Hematopoietic multipotent progenitor cell treated with erythropoietin and hydrocortisone succinate and interleukin-3 and kit ligand, for 6 days (in vitro differentiated cells): ENCODE measurements at regions not wholly inside any gene's neighbourhood (a gene's known extent, or its start where the extent isn't known, plus 50 kb on each side); places are given as distances from the start of the nearest gene placed in this dataset.

Source experiments
- DNase-seq: peaks from one replicate; pipeline ENCODE4 v3.0.0-alpha.2; 2015

DNA sequence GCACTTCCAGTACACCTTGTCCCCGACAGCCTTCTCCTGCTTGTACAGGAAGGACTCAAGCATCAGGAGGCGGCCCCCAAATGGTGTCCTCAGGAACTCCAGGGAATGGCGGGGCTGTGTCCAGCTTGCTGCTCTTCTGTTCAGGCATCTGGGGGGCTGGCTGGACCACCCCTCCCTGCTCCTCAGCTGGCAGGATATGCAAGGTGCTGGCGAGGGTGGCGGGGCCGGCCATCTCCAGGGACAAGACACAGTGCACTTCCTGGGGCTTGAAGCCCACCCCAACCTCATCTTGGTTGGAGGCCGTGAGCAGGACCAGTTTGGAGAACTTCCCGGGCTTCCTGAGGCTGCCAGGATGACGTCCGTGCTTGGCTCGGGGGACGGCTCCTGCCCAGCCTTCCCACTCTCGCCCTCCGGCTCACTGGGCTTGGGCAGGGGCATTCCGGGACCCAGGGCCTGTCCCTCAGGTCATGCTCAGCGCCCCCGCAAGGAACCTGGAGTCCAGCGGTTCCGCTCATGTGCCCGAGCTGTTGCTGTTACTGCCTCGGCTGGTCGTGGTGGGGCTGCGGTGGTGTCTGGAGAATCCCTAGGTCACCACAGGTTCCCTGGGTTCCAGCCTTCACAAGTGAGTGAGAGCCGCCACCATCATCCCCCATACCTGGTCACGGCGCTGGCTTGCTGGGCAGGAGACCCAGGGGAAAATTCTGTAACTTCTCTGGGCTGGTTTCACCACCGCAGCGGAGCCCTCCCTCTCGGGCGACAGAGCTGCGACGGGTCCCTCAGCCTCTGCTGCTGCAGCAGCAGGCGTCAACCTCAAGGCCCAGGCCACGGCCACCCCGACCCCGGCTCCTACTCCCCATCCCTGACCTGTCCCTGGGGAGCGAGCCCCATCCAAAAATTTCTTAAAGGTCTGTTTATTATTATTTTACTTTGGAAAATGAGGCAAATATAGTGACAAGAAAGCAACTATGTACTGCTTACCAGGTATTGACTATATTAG is 82.8 kb upstream of the FXR1 start:
- DNase-seq = no peak

DNA sequence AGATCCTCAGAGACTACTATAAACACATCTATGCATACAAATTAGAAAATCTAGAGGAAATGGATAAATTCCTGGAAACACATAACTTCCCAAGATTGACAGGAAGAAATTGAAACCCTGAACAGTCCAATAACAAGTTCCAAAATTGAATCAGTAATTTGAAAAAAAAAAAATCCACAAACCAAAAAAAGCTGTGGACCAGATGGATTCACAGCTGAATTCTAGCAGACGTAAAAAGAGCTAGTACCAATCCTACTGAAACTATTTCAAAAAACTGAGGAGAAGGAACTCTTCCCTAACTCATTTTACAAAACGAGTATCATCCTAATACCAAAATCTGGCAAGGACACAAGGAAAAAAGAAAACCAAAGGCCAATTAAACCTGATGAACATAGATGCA is 77.0 kb upstream of the FXR1 start:
- DNase-seq = no peak

DNA sequence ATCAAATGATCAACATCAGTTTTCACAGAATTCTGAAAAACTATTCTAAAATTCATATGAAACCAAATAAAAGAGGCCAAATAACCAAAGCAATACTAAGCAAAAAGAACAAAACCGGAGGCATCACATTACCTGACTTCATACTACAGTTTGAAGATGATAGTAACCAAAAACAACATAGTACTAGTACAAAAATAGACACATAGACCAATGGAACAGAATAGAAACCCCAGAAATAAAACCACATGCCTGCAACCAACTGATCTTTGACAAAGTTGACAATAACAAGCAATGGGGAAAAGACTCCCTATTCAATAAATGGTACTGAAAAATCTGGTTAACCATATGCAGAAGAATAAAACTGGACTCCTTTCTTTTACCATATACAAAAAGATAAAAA is 75.7 kb upstream of the FXR1 start:
- no peak for DNase-seq

DNA sequence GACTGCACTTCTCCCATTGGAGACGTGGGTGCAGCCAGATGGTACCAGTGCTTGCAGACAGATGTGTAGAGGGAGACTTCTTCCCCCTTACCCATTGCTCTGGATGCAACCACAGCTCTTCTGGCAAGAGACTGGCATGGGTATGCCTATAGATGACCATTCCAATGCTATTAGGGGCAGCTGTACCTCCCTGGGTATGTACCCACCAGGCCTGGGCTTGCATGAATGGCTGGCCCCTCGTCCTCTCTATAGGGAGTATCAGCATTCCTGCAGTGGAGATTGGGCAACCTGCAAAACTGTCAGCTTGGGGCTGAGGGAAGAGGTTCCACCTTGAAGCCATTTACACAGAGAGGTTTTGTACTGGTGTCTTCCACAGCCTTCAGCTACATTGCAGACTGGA is 57.6 kb upstream of the FXR1 start:
- no peak for DNase-seq

DNA sequence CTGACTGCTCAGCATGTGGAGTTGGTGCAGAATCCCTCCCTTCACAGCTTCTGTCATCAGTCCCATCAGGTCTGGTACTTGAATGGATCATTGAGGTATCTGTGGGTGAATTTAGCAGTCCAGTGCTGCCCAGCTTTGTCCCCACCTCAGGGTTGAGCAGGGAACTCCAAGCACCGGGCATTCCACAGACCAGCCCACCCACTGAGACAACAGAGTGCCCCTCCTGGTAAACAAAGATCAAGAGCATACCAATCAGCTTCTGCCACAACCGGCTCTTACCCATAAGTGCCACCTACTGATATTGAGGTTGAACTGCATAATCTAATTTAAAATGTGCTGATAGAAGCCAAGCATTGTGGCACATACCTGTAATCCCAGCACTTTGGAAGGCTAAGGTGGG is 57.1 kb upstream of the FXR1 start:
- DNase-seq = peak; percentile 44

DNA sequence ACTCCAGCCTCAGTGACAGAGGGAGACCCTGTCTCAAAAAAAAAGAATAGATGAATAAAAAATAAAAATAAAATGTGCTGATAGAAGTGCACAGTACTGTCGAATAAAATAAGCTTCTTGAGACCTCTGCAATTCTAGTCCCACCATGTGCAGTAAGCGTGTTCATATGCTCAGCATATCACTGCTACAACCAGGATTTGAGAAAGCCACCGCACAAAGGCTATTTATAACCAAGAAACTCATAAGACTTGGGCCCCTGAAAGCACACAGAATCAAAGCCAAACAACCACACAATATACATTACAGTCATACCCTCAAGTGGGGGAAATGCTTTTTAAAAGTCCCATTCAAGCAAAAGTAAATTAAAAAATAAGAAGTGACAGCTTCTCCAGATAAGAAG is 56.5 kb upstream of the FXR1 start:
- DNase-seq = no peak

DNA sequence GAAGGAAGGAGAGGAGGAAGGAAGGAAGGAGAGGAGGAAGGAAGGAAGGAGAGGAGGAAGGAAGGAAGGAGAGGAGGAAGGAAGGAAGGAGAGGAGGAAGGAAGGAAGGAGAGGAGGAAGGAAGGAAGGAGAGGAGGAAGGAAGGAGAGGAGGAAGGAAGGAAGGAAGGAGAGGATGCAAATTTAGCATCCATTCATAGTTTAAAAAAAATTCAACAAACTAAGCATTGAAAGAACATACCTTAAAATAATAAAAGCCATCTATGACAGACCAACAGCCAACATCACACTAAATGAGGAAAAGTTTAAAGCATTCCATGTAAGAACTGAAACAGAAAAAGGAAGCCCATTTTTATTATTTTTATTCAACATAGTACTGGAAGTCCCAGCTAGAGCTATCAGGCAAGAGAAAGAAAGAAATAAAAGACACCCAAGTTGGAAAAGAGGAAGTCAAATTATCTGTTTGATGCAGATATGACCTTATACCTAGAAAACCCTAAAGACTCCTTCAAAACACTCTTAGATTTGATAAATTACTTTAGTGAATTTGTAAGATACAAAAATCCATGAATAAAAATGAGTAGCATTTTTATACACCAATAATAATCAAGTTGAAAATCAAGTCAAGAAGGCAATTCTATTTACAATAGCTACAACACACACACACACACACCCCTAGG is 52.2 kb upstream of the FXR1 start:
- DNase-seq = peak; percentile 56
